ENCODE measurements at regions not wholly inside any gene's neighbourhood (a gene's known extent, or its start where the extent isn't known, plus 50 kb on each side); places are given as distances from the start of the nearest gene placed in this dataset.

- Histone ChIP-seq H3K36me3 (ENCODE audit: low read depth) (no peaks in the 10 kb centered on the region), H3K79me2 (ENCODE audit: insufficient read depth) (no peaks in the 10 kb centered on the region), H3K27ac (no peak overlapping the region), H4K20me1 (ENCODE audit: insufficient read depth) (no peaks in the 10 kb centered on the region), H3K9me2 (ENCODE audit: insufficient read depth) (no peaks in the 10 kb centered on the region), H3K4me3 (no peak overlapping the region), H3K4me1 (ENCODE audit: insufficient read depth) (peaks cover 22% of the 10 kb centered on the region), H2AFZ (no peak overlapping the region), H3F3A (ENCODE audit: insufficient read depth) (peaks cover 24% of the 10 kb centered on the region; the same call in 1 of the 2 replicates), H3K4me2 (ENCODE audit: unreplicated experiment) (no peak overlapping the region), H3K27me3 (replicated peaks; ENCODE audit: insufficient read depth) (no peaks in the 10 kb centered on the region), H3K9me3 (ENCODE audit: low read depth) (no peaks in the 10 kb centered on the region), H3K9ac (no peak overlapping the region)
- no peak for TF ChIP-seq EZH2 (IDR thresholded peaks at IDR 0.05; ENCODE audit: insufficient read depth, poor library complexity, severe bottlenecking)
- no peak for TF ChIP-seq EZH2phosphoT487 (IDR thresholded peaks at IDR 0.05; ENCODE audit: insufficient read depth, low read depth)
- in situ Hi-C loops (cut with MboI): no loop called here
- DNase-seq: peak; percentile 15
- 43 to 53% methylated on average over 3 of the region's 3 CpGs for WGBS, 2 experiments (ENCODE audit: low coverage in 1 of 2, low lambda C conversion rate in 2 of 2, missing lambda C conversion rate in 2 of 2)
Observed at GRCh38 chr17:13160296-13160695, 142.5 kb upstream of the ELAC2 start.

GRCh38 chr17:13158494-13159240, 140.8 kb upstream of the ELAC2 start:
- Histone ChIP-seq H3K9me3 (ENCODE audit: low read depth) (no peaks in the 10 kb centered on the region), H3K9ac (no peak overlapping the region), H3K27ac (0 out of 2 replicates have a peak overlapping the region, but pooled peaks have one; percentile 7), H3F3A (ENCODE audit: insufficient read depth) (peaks cover 39% of the 10 kb centered on the region), H3K9me2 (ENCODE audit: insufficient read depth) (no peaks in the 10 kb centered on the region), H3K4me3 (no peak overlapping the region), H3K4me1 (ENCODE audit: insufficient read depth) (peaks cover 37% of the 10 kb centered on the region), H3K27me3 (replicated peaks; ENCODE audit: insufficient read depth) (no peaks in the 10 kb centered on the region), H2AFZ (0 out of 2 replicates have a peak overlapping the region, but pooled peaks have one; percentile 26), H3K36me3 (ENCODE audit: low read depth) (no peaks in the 10 kb centered on the region), H4K20me1 (ENCODE audit: insufficient read depth) (no peaks in the 10 kb centered on the region), H3K79me2 (ENCODE audit: insufficient read depth) (no peaks in the 10 kb centered on the region), H3K4me2 (ENCODE audit: unreplicated experiment) (no peak overlapping the region)
- TF ChIP-seq EZH2phosphoT487 (IDR thresholded peaks at IDR 0.05; ENCODE audit: insufficient read depth, low read depth): no peak
- no peak for TF ChIP-seq EZH2 (IDR thresholded peaks at IDR 0.05; ENCODE audit: insufficient read depth, poor library complexity, severe bottlenecking)
- WGBS, 2 experiments (ENCODE audit: low coverage in 1 of 2, low lambda C conversion rate in 2 of 2, missing lambda C conversion rate in 2 of 2): 7 to 13% methylated on average over 2 of the region's 2 CpGs
- peak; percentile 76 for DNase-seq
- in situ Hi-C loops (cut with MboI): no loop called here

- Histone ChIP-seq H3K9me3 (ENCODE audit: low read depth) (no peaks in the 10 kb centered on the region), H3K4me2 (ENCODE audit: unreplicated experiment) (no peak overlapping the region), H3K27ac (peak overlapping the region; percentile 7; the same call in 1 of the 2 replicates), H4K20me1 (ENCODE audit: insufficient read depth) (no peaks in the 10 kb centered on the region), H3K27me3 (replicated peaks; ENCODE audit: insufficient read depth) (no peaks in the 10 kb centered on the region), H3F3A (ENCODE audit: insufficient read depth) (peaks cover 49% of the 10 kb centered on the region), H3K4me3 (no peak overlapping the region), H2AFZ (no peak overlapping the region), H3K9me2 (ENCODE audit: insufficient read depth) (no peaks in the 10 kb centered on the region), H3K9ac (no peak overlapping the region), H3K4me1 (ENCODE audit: insufficient read depth) (peaks cover 47% of the 10 kb centered on the region), H3K36me3 (ENCODE audit: low read depth) (no peaks in the 10 kb centered on the region), H3K79me2 (ENCODE audit: insufficient read depth) (no peaks in the 10 kb centered on the region)
- 43 to 45% methylated on average over 5 of the region's 5 CpGs for WGBS, 2 experiments (ENCODE audit: low coverage in 1 of 2, low lambda C conversion rate in 2 of 2, missing lambda C conversion rate in 2 of 2)
- in situ Hi-C loops (cut with MboI): no loop called here
- DNase-seq: peak; percentile 47
- no peak for TF ChIP-seq EZH2phosphoT487 (IDR thresholded peaks at IDR 0.05; ENCODE audit: insufficient read depth, low read depth)
- TF ChIP-seq EZH2 (IDR thresholded peaks at IDR 0.05; ENCODE audit: insufficient read depth, poor library complexity, severe bottlenecking): no peak
Observed at GRCh38 chr17:13157656-13158055, 139.8 kb upstream of the ELAC2 start.

GRCh38 chr17:13154930-13155329, 137.1 kb upstream of the ELAC2 start:
- Histone ChIP-seq H2AFZ (peak overlapping the region; percentile 48), H3K4me2 (ENCODE audit: unreplicated experiment) (no peak overlapping the region), H3K36me3 (ENCODE audit: low read depth) (no peaks in the 10 kb centered on the region), H3K4me3 (no peak overlapping the region), H3F3A (ENCODE audit: insufficient read depth) (peaks cover 61% of the 10 kb centered on the region), H3K79me2 (ENCODE audit: insufficient read depth) (no peaks in the 10 kb centered on the region), H3K9me3 (ENCODE audit: low read depth) (no peaks in the 10 kb centered on the region), H3K27me3 (replicated peaks; ENCODE audit: insufficient read depth) (no peaks in the 10 kb centered on the region), H3K27ac (peak overlapping the region; percentile 54), H3K9ac (no peak overlapping the region), H4K20me1 (ENCODE audit: insufficient read depth) (no peaks in the 10 kb centered on the region), H3K4me1 (ENCODE audit: insufficient read depth) (peaks cover 55% of the 10 kb centered on the region), H3K9me2 (ENCODE audit: insufficient read depth) (no peaks in the 10 kb centered on the region)
- DNase-seq: peak; percentile 25
- no peak for TF ChIP-seq EZH2 (IDR thresholded peaks at IDR 0.05; ENCODE audit: insufficient read depth, poor library complexity, severe bottlenecking)
- TF ChIP-seq EZH2phosphoT487 (IDR thresholded peaks at IDR 0.05; ENCODE audit: insufficient read depth, low read depth): no peak
- in situ Hi-C loops (cut with MboI): no loop called here
- WGBS, 2 experiments (ENCODE audit: low coverage in 1 of 2, low lambda C conversion rate in 2 of 2, missing lambda C conversion rate in 2 of 2): 71 to 76% methylated on average over 4 of the region's 4 CpGs

All from GM23248 (cell line).